HEK293 (cell line): ENCODE measurements at regions not wholly inside any gene's neighbourhood (a gene's known extent, or its start where the extent isn't known, plus 50 kb on each side); places are given as distances from the start of the nearest gene placed in this dataset.

Experiments used
- GLI4 ChIP-seq: fragments of 450-650 bp; formaldehyde crosslinking; IDR thresholded peaks from 2 replicates; pipeline ENCODE4 v1.5.1; 2016; ENCODE audit warnings: missing biosample characterization, missing genetic modification characterization
- RBAK ChIP-seq: fragments of 450-650 bp; formaldehyde crosslinking; IDR thresholded peaks from 2 replicates; pipeline ENCODE4 v1.5.1; 2016; ENCODE audit warnings: missing biosample characterization, missing genetic modification characterization
- ZBTB21 ChIP-seq: fragments of 450-650 bp; formaldehyde crosslinking; IDR thresholded peaks from 2 replicates; pipeline ENCODE4 v1.5.1; 2017; ENCODE audit warnings: missing biosample characterization, missing genetic modification characterization
- ZNF274 ChIP-seq, 2 experiments: fragments of 200-500 bp in 1 of 2; fragments of 450-650 bp in 1 of 2; sonication (Bioruptor generic) in 1 of 2; formaldehyde crosslinking in 1 of 2; IDR thresholded peaks; 2 replicates each; pipeline versions ENCODE4 v1.5.1 to v1.6.1; 2014 to 2016; ENCODE audit warnings: borderline replicate concordance in 1 of 2, inconsistent platforms in 1 of 2, low read length in 1 of 2, missing biosample characterization in 1 of 2, missing genetic modification characterization in 1 of 2
- ZNF548 ChIP-seq: fragments of 450-650 bp; formaldehyde crosslinking; IDR thresholded peaks from 2 replicates; pipeline ENCODE4 v1.5.1; 2016; ENCODE audit warnings: missing biosample characterization, missing genetic modification characterization
- ZNF623 ChIP-seq: fragments of 450-650 bp; formaldehyde crosslinking; IDR thresholded peaks from 2 replicates; pipeline ENCODE4 v1.5.1; 2016; ENCODE audit warnings: missing biosample characterization, missing genetic modification characterization
- TF ChIP-seq, protein P1 (sequence below): fragments of 450-650 bp; formaldehyde crosslinking; IDR thresholded peaks from 2 replicates; pipeline ENCODE4 v1.5.1; 2016; ENCODE audit warnings: missing biosample characterization, missing genetic modification characterization
- TF ChIP-seq, protein P2 (sequence below): fragments of 450-650 bp; formaldehyde crosslinking; IDR thresholded peaks from 2 replicates; pipeline ENCODE4 v1.5.1; 2016; ENCODE audit warnings: missing biosample characterization, missing genetic modification characterization

DNA sequence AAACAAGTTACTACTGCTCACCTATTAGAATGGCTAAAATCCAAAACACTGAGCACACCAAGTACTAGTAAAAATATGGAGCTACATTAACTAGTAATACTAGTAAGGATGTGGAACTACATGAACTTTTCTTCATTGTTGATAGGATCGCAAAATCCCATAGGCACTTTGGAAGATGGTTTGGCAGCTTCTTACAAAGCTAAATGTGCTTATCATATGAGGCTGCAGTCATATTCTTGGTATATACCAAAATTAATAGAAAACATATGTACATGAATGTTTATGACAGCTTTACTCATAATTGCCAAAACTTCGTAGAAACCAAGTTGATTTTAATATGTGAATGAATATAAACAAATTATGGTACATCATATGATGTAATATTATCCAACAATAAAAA, 366.8 kb upstream of the KCNMB2 start:
- TF ChIP-seq, protein P1, sequence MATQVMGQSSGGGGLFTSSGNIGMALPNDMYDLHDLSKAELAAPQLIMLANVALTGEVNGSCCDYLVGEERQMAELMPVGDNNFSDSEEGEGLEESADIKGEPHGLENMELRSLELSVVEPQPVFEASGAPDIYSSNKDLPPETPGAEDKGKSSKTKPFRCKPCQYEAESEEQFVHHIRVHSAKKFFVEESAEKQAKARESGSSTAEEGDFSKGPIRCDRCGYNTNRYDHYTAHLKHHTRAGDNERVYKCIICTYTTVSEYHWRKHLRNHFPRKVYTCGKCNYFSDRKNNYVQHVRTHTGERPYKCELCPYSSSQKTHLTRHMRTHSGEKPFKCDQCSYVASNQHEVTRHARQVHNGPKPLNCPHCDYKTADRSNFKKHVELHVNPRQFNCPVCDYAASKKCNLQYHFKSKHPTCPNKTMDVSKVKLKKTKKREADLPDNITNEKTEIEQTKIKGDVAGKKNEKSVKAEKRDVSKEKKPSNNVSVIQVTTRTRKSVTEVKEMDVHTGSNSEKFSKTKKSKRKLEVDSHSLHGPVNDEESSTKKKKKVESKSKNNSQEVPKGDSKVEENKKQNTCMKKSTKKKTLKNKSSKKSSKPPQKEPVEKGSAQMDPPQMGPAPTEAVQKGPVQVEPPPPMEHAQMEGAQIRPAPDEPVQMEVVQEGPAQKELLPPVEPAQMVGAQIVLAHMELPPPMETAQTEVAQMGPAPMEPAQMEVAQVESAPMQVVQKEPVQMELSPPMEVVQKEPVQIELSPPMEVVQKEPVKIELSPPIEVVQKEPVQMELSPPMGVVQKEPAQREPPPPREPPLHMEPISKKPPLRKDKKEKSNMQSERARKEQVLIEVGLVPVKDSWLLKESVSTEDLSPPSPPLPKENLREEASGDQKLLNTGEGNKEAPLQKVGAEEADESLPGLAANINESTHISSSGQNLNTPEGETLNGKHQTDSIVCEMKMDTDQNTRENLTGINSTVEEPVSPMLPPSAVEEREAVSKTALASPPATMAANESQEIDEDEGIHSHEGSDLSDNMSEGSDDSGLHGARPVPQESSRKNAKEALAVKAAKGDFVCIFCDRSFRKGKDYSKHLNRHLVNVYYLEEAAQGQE (tag by site-specific recombination): no peak
- TF ChIP-seq ZBTB21: no peak
- TF ChIP-seq, protein P2, sequence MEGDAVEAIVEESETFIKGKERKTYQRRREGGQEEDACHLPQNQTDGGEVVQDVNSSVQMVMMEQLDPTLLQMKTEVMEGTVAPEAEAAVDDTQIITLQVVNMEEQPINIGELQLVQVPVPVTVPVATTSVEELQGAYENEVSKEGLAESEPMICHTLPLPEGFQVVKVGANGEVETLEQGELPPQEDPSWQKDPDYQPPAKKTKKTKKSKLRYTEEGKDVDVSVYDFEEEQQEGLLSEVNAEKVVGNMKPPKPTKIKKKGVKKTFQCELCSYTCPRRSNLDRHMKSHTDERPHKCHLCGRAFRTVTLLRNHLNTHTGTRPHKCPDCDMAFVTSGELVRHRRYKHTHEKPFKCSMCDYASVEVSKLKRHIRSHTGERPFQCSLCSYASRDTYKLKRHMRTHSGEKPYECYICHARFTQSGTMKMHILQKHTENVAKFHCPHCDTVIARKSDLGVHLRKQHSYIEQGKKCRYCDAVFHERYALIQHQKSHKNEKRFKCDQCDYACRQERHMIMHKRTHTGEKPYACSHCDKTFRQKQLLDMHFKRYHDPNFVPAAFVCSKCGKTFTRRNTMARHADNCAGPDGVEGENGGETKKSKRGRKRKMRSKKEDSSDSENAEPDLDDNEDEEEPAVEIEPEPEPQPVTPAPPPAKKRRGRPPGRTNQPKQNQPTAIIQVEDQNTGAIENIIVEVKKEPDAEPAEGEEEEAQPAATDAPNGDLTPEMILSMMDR: no peak
- no peak for TF ChIP-seq ZNF623
- TF ChIP-seq GLI4: no peak
- TF ChIP-seq ZNF548 (tag by site-specific recombination): no peak
- TF ChIP-seq ZNF274 (IDR thresholded peaks at IDR 0.05; ENCODE audit: low read length): no peak
- no peak for TF ChIP-seq ZNF274 (tag by site-specific recombination; IDR thresholded peaks at IDR 0.05; ENCODE audit: borderline replicate concordance)
- no peak for TF ChIP-seq RBAK
